ENCODE measurements at regions not wholly inside any gene's neighbourhood (a gene's known extent, or its start where the extent isn't known, plus 50 kb on each side); places are given as distances from the start of the nearest gene placed in this dataset.

- Histone ChIP-seq H3K9ac (ENCODE audit: low read depth in 2 of 2, low read length in 2 of 2) (no peak overlapping the region), H3K27me3 (no peaks in the 10 kb centered on the region), H3K27ac (no peak overlapping the region), H3K4me1 (no peaks in the 10 kb centered on the region), H3K4me3 (no peak overlapping the region), H3K36me3 (no peaks in the 10 kb centered on the region), H3K9me3 (no peaks in the 10 kb centered on the region)
- intact Hi-C loops (cut with DNase I), result no loop called here
- no peak for DNase-seq
- TF ChIP-seq CTCF (IDR thresholded peaks at IDR 0.05), result no peak
These were observed 59.0 kb upstream of the C9orf72 start for GRCh38 chr9:27632254-27632653.

DNA sequence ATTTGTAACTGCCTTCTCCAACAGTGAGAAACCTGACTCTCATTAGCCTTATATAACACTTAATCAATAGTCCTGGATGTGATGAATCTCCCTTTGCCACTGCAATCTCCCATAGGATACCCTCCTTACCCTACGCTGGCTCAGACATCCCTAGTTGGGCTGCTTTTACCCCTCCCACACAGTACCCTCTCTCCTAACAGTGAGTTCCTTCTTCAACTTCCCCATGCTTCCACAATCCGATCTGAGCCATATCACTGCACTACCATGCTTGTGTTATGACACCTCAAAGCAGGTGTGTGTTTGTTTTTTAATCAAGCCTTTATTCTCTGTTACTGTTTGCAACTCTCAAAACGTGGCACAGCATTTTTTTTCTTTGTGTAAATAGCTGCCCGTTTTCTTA is 60.5 kb upstream of the C9orf72 start:
- Histone ChIP-seq H3K27ac (no peak overlapping the region), H3K27me3 (no peaks in the 10 kb centered on the region), H3K36me3 (no peaks in the 10 kb centered on the region), H3K9me3 (no peaks in the 10 kb centered on the region), H3K4me1 (no peaks in the 10 kb centered on the region), H3K4me3 (no peak overlapping the region), H3K9ac (ENCODE audit: low read depth in 2 of 2, low read length in 2 of 2) (no peak overlapping the region)
- no peak for DNase-seq
- intact Hi-C loops (cut with DNase I), result no loop called here
- TF ChIP-seq CTCF (IDR thresholded peaks at IDR 0.05), result no peak

- no peak overlapping the region for H3K27ac ChIP-seq
- no peak overlapping the region for H3K4me3 ChIP-seq
- intact Hi-C loops (cut with DNase I), result no loop called here
- H3K9ac ChIP-seq (ENCODE audit: low read depth in 2 of 2, low read length in 2 of 2), result no peak overlapping the region
- TF ChIP-seq CTCF (IDR thresholded peaks at IDR 0.05), result no peak
- H3K36me3 ChIP-seq, result no peaks in the 10 kb centered on the region
- H3K27me3 ChIP-seq, result no peaks in the 10 kb centered on the region
- H3K4me1 ChIP-seq, result no peaks in the 10 kb centered on the region
- H3K9me3 ChIP-seq, result no peaks in the 10 kb centered on the region
- DNase-seq, result no peak
These were observed 61.6 kb upstream of the C9orf72 start for GRCh38 chr9:27634879-27635278.

GRCh38 chr9:27638716-27639115 is 65.4 kb upstream of the C9orf72 start:
- no peaks in the 10 kb centered on the region for H3K36me3 ChIP-seq
- no peak overlapping the region for H3K4me3 ChIP-seq
- no peak for DNase-seq
- H3K9ac ChIP-seq (ENCODE audit: low read depth in 2 of 2, low read length in 2 of 2), result no peak overlapping the region
- TF ChIP-seq CTCF (IDR thresholded peaks at IDR 0.05), result no peak
- no peaks in the 10 kb centered on the region for H3K4me1 ChIP-seq
- intact Hi-C loops (cut with DNase I), result no loop called here
- no peak overlapping the region for H3K27ac ChIP-seq
- H3K9me3 ChIP-seq, result no peaks in the 10 kb centered on the region
- H3K27me3 ChIP-seq, result no peaks in the 10 kb centered on the region

- TF ChIP-seq CTCF (IDR thresholded peaks at IDR 0.05), result no peak
- intact Hi-C loops (cut with DNase I), result no loop called here
- Histone ChIP-seq H3K27ac (no peak overlapping the region), H3K9me3 (no peaks in the 10 kb centered on the region), H3K36me3 (no peaks in the 10 kb centered on the region), H3K4me1 (no peaks in the 10 kb centered on the region), H3K4me3 (no peak overlapping the region), H3K27me3 (no peaks in the 10 kb centered on the region), H3K9ac (ENCODE audit: low read depth in 2 of 2, low read length in 2 of 2) (no peak overlapping the region)
- peak; percentile 32 for DNase-seq
These were observed 72.0 kb upstream of the C9orf72 start for GRCh38 chr9:27645161-27645840.
